AG09319 (cell line): ENCODE measurements at regions not wholly inside any gene's neighbourhood (a gene's known extent, or its start where the extent isn't known, plus 50 kb on each side); places are given as distances from the start of the nearest gene placed in this dataset.

ENCODE experiments used
- DNase-seq: peaks from one replicate; pipeline ENCODE4 v3.0.0-alpha.2; 2010; ENCODE audit warnings: low read depth; ENCODE audit errors: extremely low read depth
- TF ChIP-seq, protein P1 (sequence below): IDR thresholded peaks from 2 replicates; pipeline ENCODE4 v1.5.1; 2011; ENCODE audit warnings: low read depth, mild to moderate bottlenecking, inconsistent platforms, low read length, moderate library complexity

DNA sequence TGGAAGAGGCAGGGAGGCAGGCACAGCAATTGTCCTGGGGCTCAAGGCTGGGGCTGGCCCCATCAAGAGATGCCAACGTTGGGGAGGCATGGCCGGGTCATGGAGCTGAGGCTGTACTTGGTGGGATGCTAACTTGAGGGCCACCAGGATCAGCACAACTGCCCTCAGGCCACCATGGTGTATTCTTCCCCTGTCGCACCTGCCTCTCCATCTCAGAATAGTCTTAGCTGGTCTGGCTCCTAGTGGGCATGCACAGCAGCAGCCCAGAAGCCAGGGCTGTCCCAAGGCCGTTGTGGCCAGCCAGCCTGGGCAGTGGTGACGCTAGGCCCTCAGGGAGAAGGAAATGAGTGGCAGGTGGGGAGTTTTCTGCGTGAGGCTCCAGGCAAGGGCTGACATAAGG, 91.3 kb downstream of the DHCR7 start:
- TF ChIP-seq, protein P1, sequence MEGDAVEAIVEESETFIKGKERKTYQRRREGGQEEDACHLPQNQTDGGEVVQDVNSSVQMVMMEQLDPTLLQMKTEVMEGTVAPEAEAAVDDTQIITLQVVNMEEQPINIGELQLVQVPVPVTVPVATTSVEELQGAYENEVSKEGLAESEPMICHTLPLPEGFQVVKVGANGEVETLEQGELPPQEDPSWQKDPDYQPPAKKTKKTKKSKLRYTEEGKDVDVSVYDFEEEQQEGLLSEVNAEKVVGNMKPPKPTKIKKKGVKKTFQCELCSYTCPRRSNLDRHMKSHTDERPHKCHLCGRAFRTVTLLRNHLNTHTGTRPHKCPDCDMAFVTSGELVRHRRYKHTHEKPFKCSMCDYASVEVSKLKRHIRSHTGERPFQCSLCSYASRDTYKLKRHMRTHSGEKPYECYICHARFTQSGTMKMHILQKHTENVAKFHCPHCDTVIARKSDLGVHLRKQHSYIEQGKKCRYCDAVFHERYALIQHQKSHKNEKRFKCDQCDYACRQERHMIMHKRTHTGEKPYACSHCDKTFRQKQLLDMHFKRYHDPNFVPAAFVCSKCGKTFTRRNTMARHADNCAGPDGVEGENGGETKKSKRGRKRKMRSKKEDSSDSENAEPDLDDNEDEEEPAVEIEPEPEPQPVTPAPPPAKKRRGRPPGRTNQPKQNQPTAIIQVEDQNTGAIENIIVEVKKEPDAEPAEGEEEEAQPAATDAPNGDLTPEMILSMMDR: no peak
- no peak for DNase-seq

DNA sequence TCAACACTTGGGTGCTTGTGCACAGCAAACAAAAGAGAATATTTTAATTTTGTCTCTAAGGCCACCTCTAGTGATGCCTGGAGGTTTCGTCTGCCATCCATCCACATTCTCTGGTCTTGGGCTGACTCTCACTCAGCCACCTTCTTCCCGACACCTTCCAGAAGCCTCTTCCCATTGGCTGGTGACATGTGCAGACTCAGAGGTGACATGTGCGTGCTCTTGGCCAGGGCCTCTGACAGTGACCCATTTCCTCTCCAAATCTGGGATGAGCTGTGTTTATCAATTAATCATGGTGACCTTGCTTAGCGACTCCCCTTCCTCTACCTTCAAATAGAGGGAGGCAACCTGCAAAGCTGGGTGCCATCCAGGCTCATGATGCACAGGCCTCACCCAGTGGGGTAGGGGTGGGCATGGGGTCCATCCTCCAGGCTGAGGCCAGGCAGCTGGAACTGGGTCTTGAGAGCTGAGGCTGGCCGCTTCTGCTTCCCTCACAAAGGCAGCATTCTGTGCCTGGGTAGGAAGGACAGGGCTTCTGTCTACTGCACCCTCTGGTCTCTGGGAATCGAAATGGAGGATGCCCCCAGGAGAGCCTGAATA, 91.8 kb downstream of the DHCR7 start:
- TF ChIP-seq, protein P1: no peak
- DNase-seq: no peak

DNA sequence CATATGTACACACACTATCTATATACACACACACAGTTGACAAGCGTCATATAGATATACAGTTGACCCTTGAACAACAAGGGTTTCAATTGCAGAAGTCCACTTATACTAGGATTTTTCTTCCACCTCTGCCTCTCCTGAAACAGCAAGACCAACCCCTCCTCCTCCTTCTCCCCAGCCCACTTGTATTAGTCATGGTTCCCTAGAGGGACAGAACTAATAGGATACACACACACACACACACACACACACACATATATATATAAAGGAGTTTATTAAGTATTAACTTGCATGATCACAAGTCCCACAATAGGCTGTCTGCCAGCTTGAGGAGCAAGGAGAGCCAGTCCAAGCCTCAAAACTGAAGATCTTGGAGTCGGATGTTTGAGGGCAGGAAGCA, 92.9 kb downstream of the DHCR7 start:
- TF ChIP-seq, protein P1: no peak

DNA sequence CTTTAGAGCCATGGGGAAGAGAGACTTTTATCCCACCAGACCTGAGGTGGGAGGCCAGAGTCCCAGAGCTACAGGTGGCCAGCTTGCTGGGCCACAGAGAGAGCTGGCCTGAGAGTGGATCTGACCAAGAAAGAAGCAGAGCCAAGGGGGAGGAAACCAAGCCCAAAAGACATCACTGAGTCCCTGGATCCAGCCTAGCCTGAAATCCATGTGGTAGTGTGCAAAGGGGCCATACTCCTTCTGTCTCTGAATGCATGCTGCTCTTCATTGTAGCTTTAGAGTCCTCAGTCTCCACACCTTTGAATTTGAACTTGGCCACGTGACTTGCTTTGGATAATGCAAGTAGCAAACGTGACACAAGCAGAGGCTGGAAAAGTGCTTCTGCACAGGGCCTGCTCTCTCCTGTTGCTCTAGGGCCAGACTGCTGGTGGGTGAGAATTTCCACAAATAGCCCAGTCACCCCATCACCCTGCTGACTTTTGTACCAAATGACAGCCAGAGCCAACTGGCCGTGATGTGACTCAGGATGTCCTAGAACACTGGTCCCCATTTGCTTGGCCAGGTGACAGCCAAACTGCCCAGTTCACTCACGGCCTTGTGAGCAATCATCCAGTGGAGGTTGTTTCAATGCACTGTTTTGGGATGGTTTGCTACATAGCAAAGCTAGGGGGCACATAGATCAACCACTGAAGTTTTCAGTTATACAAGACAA, 93.6 kb downstream of the DHCR7 start:
- DNase-seq: no peak
- TF ChIP-seq, protein P1: no peak

More for the DNA sequence above, 92.9 kb downstream of the DHCR7 start:
- DNase-seq: no peak

DNA sequence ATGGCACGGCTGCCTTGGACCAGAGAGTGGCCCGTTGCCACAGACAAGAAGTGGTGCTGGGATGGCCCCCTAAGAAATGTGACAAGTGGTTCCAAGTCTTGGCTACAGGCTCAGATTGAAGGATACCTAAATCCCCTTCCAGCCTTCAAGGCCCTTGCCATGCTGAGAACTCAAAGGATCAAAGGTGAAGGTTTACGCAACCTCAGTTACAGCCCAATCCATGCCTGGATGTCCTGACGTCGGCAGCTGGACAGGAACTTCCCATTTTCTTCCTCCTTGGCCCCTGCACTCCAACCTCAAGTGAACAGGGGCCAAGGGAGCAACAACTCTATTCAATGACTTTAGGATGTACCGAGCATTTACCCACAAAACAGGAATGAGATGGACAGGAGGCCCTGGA, 95.4 kb downstream of the DHCR7 start:
- no peak for DNase-seq
- TF ChIP-seq, protein P1: no peak

DNA sequence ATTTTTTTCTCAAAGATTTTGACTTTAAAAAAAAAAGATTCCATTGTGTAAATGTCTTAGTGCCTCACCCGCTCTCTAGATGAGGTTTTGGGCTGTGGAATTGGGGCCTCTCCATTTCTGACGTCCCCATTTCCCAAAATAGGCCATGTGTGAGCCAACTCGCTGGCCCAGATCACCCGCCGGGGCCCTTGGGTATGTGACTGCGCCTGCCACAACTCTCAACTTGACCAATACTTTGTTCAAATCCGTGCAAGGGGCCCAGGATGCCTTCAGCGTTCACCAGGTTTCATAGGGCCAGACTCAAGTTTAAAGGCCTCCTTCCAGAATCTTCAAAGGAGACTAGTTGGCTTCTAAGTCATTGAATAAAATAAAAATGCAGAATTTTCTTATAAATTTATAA, 96.0 kb downstream of the DHCR7 start:
- TF ChIP-seq, protein P1: no peak
- DNase-seq: no peak

DNA sequence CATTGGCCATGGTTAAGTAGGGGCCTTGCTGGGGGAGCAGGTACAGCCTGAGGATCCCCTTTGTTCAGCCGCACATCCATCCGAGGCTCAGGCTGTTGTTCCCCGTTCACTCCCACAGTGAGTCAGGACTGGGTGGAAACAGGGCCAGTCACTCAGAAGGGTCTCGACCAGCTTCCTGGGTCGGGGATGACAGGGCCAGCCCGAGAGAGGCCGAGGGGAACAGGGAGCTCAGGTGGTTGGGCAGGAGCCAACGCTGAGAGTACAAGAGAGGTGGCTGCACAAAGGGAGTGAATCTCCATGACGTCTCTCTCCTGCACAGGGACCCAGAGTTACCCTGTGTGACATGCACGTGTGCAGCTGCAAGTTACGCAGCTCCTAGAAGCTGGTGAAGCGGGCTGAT, 97.2 kb upstream of the SHANK2 start:
- TF ChIP-seq, protein P1: no peak
- no peak for DNase-seq
